NCI-H2227 treated with DMSO at 0.1 percent for 48 hours (cell line): ENCODE measurements at regions not wholly inside any gene's neighbourhood (a gene's known extent, or its start where the extent isn't known, plus 50 kb on each side); places are given as distances from the start of the nearest gene placed in this dataset.
"Not testable (repeated sequence)": the region's sequence is repeated elsewhere in the genome, so short reads cannot be mapped to it uniquely, and the experiment has no call there.

ENCODE experiments used
- DNase-seq: peaks from one replicate; lab custom pipeline; 2025; lab: John Stamatoyannopoulos, UW

DNA sequence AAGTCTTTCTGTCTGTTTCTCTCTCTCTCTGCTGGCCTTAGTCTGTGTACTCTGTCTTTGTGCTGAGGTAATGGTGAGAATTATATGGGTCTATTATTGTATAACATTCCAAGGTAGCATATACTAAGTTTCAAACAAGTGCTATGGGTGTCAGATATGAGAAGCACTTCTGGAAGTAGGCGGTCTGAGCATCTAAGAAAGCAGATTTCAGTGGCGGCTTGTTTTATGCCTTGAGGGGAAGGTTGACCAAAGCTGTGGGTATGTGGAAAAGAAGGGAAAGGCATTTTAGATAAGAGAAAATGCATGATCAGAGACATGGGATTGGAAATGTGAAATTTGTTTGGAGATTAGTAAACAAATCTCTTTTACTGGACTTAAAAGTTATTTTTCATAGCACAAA lies 348.5 kb downstream of the RFC3 start:
- no peak for DNase-seq

DNA sequence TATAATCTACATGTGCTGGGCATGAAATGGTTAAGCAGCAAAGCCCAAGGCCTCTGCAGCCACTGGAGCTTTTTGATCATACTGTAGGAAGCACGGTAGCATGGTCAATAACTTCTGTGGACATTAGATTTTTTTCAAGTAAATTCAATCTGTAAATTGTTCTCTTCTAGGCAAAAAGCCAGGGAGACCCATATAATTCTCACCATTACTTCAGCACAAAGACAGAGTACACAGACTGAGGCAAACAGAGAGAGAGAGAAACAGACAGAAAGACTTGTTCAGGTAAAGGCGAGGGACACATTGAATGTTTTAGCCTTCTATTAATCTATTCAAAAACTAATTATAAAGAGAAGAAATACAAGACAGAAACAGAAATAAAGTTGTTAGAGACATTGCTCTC lies 349.4 kb downstream of the RFC3 start:
- DNase-seq = no peak

DNA sequence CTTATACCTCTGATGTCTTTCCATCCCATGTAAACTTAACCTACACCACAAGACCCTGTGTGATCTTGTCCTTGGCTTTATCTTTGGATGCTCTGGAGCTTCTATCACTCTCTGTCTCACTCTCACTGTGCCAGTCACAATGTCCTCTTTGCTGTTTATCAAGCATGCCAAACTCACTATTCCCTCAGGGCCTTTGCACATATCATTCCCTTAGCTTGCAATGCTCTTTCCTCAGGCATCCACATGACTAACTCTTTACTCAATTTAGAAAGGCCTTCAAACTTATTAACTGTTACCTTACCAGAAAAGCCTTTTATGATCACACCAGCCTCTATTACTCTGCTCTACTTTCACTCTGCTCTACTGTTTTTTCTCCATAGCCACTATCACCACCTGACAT lies 354.1 kb downstream of the RFC3 start:
- DNase-seq = no peak

DNA sequence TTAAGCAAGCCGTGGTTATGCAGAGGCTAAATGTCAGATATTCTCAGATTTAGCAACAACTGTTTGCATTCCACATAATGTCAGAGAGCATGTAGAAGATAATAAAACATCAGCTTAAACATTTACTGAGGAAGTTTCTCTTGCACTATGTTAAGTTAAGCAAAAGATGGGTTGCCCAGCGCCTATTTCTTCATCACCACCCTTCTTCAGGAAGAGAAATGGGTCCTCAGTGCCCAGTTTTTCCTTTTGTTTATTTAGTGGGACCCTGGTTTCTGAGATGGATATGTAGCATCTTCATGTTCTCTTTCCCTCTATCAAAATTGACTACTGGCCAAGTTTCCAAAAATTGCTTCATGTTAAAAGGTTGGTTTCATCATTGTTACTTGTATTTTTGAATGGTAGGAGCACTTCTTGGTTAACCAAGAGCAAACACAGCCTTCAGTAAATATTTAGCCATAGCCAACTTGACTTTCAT lies 356.8 kb downstream of the RFC3 start:
- DNase-seq = no peak

DNA sequence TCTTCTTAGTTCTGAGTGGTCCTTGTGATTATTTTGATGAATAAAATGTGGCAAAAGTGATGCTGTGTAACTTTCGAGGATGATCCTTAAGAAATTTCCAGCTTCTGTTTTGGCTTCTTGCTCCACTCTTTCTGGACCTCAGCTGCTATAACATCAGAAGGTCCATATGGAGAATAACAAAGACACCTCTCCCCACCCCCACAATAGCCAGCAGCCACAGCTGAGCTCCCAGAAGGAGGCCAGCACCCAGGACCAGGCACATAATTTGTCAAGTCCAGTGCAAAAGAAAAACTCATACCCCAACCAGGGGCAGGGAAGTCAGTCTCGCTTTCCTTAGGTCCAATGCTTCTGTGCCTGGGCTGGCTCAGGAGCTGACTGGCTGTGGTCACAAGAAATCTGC lies 357.6 kb downstream of the RFC3 start:
- no peak for DNase-seq

DNA sequence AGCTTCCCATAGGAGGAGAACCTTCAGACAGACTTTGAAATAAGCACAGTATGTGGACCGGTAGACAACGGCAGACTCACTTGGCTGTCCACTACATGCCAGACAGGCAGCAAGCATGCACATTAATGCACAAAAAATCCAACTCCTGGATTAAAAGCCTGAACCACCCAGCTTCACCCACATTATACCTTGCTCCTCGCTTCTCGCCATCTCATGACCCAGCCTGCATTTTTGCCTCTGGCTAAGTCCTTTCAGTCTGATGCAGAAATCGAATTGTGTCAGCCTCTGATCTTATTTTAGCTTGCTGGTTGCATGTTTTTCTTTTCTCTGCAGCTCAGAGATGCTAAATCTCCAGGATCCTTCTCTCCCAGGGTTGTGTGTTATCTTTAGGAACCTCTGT lies 358.7 kb downstream of the RFC3 start:
- DNase-seq = no peak

DNA sequence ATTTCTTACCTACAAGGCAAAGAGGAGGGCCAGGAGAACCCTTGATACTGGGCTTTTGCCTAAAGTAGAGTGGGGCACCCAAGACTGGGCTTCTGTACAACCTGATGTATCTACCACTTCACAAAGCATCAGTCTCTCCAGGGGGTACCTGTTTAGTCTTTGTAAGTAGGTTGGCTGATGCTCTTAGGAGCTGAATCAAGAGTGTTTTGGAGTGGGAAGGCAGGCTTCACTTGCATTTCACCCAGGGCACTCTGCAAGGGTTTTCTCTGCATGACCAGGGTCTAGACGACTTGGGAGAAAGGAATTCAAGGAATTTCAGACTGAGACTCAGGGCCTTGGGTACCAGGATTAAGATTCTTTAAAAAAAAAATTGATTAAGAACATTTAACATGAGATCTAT lies 361.5 kb downstream of the RFC3 start:
- DNase-seq = no peak

DNA sequence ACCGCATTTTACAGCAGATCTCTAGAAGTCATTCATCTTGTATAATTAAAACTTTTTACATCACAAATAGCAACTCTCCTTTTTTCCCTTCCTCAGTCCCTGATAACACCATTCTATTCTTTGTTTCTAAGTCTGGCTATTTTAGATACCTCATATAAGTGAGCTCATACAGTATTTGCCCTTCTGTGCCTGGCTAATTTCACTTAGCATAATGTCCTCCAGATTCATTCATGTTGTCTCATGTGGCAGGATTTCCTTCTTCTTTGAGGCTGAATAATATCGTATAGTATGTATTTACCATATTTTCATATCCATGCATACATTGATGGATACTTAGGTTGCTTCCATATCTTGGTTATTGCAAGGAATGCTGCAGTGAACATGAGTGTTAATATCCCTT lies 362.0 kb downstream of the RFC3 start:
- no peak for DNase-seq

DNA sequence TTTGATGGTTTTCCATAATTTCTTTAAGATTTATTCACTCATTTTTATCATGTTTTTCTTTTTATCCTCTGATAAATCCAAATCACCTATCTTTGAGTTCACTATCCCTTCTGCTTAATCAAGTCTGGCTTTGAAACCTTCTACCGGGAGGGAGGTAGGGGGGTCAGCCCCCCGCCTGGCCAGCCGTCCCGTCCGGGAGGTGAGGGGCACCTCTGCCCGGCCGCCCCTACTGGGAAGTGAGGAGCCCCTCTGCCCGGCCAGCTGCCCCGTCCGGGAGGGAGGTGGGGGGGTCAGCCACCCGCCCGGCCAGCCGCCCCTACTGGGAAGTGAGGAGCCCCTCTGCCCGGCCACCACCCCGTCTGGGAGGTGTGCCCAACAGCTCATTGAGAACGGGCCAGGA lies 363.3 kb downstream of the RFC3 start:
- DNase-seq = not testable (repeated sequence)

DNA sequence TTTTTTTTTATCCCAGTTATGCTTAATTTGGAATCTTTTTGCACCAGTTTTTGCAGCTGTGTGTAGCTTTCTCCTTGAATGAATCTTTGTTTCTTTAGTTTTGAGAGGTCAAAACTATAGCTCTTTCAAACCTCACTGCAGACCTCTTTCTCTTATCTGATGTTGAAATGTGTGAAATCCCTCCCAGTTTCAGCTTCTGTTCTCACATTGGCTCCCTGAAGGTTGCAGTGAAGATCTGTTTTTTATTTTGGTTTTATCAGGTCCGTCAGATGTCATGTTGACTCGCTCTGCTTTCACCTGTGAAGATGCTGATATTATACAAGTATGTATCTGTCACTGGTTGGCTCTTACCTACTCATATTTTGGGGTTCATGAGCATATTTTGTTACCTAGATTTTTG lies 372.0 kb downstream of the RFC3 start:
- no peak for DNase-seq

DNA sequence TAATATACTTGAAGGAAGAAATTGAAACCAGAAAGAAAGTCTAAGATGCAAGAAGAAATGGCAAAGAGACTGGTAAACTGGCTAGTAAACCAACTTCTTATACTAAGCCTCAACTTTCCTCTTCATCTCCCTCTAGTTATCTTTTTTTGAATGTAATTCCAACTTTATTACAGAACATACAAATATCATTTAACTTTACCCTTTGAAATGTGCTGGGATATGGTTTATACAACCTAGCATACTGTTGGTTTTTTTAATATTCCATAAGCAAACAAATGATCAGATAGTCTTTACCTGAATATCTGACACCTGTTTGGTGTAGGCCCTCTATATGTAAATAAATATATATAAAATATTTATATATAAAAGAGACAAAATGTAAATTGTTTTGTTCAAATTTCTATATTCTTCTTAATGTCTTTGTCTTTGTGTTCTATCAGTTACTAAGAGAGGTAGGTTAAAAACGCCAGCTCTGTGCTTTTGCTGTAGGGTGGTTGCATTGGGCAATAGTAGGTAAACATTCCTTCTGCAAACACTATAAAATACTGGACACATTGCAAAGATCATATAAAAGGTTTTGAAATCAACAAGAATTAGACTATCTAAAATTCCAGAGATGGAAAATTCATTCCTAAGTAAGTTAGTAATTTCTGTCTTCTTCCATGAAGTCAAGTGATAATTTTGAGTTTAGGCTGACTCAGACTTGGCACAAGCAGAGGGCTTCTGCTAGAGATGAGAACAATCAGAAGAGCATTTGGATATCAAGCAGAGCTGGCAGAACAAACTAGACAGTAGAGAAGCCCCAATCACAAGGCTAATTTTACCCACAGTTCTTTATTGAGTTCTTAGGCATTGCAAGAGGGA lies 383.3 kb downstream of the RFC3 start:
- no peak for DNase-seq

DNA sequence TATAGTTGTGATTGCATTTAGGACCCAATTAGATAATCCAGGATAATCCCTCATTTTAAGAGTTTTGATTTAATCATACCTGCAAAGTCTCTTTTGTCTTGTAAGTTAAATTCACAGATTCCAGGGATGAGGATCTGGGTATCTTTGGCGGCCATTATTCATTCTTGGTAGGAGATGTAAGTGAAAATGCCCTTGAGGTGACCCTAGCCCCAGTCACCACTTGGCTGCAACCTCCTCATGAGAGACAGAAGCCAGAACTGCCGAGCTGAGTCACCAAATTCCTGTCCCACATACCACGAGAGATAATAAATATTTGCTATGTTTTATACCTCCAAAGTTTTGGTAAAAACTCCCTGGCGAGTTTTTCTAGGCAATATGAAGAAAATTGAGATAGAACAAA lies 389.4 kb downstream of the RFC3 start:
- DNase-seq = no peak

DNA sequence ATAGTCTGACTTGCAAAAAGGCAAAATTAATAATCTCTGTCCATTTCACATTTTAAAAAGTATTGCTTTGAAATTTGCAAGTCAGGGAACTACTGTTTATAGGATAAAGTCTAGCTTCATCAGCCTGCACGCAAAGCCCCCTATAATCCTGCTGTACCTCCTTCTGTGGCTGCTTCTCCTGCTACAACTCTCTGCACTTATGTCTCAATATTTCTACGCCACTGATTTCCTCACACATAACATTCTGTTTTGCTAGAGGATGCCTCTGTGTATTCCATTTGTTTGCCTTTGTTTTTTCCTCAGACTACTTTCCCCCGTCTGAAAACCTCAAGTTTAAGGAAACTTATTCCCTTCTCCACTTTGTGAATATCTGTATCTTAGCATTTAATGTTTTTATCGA lies 389.9 kb downstream of the RFC3 start:
- no peak for DNase-seq

DNA sequence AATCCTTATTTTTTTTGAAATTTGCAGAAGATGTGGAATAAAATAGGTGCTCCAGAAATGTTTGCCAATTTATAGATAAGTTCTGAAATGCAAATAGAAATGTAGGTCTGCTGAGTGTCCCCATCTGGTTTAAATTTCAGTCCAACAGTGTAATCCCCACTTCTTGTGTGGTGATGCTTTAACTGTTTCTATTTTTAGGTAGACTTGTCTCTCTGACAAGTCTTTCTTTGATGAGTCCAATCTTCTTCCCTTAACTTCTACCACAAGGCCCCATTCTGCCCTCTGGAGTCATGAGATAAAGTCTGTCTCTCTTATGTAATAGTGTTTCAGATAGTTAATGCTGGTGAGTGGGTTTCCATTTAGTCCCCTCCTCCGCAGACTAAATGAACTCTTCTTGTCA lies 390.4 kb downstream of the RFC3 start:
- no peak for DNase-seq

DNA sequence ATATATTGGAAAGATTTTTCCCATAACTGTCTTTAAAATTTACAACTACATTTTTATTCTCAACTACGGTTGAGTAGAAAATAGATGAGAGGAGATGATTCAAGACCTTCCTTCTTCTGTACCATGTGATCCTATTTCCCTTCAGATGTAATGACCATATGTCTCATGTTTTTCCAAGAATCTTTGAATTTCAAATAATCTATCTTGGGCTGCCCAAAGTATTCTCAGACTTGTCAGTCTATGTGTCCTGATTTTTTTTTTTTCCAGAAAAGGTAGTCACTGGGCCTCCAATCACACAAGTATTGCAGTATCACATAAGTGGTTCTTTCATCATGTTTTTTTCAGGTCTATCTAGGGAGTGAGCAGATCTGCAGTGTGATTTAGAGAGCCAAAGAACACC lies 392.4 kb downstream of the RFC3 start:
- no peak for DNase-seq

DNA sequence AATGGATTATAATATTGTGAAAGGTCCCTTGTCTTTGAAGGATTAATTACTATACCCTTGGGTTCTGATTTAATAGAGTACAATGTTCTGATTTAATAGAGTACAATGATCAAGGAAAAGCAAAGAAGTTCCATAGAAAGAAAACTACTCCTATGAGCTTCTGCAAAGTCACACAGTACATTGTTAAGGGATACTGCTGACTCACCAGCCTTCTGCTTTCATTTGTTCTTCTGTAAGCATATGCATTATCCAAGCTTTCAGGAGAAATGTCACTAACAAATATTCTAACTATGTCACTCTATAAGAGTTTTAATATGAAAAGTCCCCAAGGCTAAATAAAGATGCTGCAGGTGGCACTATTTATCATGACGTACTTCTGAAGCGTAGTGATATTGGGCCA lies 396.7 kb downstream of the RFC3 start:
- DNase-seq = no peak

DNA sequence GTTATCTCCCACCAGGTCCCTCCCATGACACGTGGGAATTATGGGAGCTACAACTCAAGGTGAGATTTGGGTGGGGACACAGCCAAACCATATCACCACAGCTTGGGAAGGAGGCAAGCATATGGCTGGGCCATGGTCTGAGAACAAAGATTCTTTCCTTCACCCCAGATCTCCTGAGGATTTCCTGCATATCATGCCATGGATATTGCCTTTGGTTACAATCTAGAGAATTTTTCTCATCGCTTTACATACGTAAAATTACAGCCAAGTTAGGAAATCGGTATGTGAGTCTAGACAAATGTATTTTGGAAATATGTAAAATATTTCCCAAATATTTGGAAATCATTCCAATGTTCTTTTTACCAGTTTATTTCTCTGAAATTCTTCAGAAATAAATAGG lies 398.3 kb downstream of the RFC3 start:
- no peak for DNase-seq

DNA sequence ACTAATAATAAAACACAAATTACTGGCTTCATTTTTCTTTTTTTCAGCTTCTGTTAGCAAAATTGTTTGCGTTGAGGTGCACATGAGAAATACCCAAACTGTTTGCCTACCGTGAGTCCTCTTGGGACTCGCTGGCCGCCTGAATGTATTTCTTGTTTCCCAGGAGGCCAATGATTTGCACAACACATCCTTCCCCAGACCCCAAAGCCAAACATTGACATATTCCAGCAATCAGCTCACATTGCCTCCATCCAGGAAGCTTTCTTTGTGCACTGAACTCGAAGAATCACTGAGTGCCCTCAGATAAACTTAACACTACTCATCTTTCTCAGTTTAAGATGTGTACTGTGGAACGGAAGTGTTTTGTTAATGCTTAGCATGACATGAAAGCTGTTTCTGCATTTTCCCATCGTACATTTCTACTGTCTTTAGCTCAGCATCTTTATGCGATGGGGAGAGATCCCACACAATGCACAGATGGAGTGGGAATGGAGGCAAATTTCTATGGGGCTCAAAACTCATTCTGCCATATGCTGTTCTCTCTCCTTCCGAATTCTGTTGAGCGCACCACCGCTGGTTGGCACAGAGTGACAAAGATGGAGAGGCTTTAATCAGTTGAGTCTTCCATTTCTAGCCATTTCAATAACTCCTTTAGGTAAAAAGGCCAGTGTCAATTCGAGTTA lies 399.5 kb downstream of the RFC3 start:
- no peak for DNase-seq

DNA sequence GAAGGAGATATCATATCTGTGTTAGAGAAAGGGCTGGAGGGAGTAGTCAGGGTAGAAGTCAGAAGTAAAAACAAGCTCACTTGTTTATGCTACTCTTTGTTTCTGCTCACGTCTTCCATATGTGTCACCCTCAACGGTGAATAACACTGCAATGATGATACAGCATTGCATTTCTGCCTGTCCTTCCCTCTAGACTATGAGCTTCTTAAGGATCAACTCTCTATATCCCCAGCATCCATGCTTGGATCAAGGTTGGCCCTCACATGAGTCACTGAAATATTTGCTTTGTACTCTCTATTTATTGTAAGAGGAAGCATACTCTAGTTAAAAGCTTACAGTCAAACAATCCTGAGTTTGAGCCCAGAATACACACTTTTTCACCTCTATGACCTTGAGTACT lies 406.0 kb downstream of the RFC3 start:
- no peak for DNase-seq

DNA sequence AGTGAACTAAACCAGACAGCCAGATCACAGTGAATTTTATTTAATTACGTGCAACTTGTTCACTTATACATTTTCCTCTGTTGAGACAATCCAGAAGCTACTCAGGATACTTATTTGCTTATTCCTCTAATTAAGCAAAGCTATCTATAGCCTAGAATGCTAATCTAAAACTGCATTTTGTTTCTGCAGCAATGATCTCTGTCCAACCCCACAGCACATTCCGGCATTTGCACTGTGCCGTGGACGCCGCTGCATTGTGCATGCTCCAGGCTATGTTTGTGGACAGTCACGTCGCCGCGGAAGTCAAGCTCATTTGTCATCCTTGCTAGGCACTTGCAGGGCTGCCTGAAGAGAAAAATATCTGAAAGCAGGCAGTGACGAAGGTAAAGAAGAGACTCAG lies 406.9 kb downstream of the RFC3 start:
- no peak for DNase-seq

DNA sequence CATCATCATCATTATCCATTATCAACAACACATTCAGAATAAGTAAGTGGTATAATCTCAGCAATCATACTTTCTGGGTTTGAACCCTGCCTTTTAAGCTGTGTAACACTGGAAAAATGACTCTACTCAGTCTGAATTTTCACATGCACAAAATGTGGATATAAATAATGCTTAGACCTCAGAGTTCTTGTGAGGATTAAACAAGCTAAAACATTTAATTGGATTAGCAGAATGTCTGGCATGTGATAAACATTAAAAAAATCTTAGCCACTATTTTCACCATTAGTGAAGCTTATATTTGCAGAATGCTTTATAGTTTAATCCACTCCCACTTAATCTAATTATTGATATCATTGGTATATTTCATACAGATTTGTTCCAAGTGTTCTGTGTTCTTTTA lies 412.3 kb downstream of the RFC3 start:
- no peak for DNase-seq

DNA sequence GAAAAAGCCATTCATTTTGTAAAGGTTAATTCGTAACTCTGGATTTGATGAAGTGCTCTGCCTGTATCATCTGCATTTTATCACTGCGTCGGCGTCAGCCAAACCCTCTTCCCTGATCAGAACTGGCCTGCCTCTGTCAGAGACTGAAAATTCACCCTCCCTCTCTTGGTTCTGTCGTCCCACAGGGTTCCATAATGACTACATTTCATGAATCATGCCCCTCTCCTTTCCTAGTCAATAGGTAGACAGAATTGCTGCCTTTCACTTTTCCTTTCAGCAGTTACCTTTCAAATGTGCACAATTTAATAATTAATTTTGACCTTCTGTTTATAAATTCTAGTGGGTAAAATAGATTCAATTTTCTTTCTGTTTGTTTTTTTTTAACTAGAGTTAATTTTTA lies 423.4 kb downstream of the RFC3 start:
- DNase-seq = no peak

DNA sequence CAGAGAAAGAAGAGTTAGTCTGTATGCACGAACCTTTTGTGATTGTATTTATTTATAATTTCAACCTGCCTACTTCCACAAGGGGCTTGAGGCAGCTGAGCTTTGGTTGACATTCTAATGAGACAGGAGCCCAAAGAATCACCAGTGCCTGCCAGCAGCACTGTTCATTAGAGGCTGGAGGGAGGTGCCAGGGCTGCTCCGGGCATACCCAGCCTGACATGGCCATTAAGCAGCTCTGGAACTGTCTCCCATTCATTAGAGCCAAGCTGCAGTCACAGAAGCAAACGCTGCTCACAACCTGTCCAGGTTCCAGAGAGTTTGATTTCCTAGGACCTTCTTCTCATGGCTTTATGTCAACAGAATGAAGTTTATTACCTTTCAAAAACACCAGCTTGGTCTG lies 425.5 kb downstream of the RFC3 start:
- no peak for DNase-seq

DNA sequence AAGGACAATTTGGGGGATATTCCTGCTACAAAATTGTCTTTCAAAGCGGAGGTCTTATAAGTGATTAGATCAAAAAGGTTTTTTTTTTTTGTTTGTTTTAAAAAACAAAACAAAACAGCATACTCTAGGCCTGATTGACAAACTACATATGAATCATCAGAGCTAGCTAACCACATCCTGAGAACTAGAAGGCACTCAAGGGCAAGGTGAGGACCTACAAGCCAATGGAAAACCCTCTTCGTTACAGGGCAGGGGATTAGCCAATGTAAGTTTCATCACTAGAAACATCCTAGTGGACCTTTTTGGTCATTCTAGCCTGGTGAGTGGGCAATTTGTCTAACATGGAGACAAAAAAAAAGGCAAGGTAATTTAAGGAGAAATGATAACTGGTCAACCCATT lies 428.6 kb downstream of the RFC3 start:
- DNase-seq = no peak
